ENCODE measurements at regions not wholly inside any gene's neighbourhood (a gene's known extent, or its start where the extent isn't known, plus 50 kb on each side); places are given as distances from the start of the nearest gene placed in this dataset.

- DNase-seq (ENCODE audit: low spot score), result no peak
These were observed 418.9 kb downstream of the COG6 start for GRCh38 chr13:40074338-40074737.

GRCh38 chr13:40075281-40075680 lies 419.8 kb downstream of the COG6 start:
- no peak for DNase-seq (ENCODE audit: low spot score)

GRCh38 chr13:40076765-40077362 lies 421.4 kb downstream of the COG6 start:
- no peak for DNase-seq (ENCODE audit: low spot score)

- DNase-seq (ENCODE audit: low spot score), result no peak
These were observed 422.1 kb downstream of the COG6 start for GRCh38 chr13:40077396-40078027.

GRCh38 chr13:40079721-40080120 lies 424.3 kb downstream of the COG6 start:
- no peak for DNase-seq (ENCODE audit: low spot score)

- DNase-seq (ENCODE audit: low spot score), result no peak
These were observed 425.2 kb downstream of the COG6 start for GRCh38 chr13:40080676-40081075.

- no peak for DNase-seq (ENCODE audit: low spot score)
These were observed 427.2 kb downstream of the COG6 start for GRCh38 chr13:40082639-40083038.

- DNase-seq (ENCODE audit: low spot score), result no peak
These were observed 428.4 kb downstream of the COG6 start for GRCh38 chr13:40083841-40084240.

- DNase-seq (ENCODE audit: low spot score), result no peak
These were observed 429.5 kb downstream of the COG6 start for GRCh38 chr13:40084934-40085333.

- DNase-seq (ENCODE audit: low spot score), result no peak
These were observed 431.9 kb downstream of the COG6 start for GRCh38 chr13:40087091-40088002.

GRCh38 chr13:40094056-40094455 lies 438.6 kb downstream of the COG6 start:
- DNase-seq (ENCODE audit: low spot score), result no peak

- DNase-seq (ENCODE audit: low spot score), result no peak
These were observed 440.4 kb downstream of the COG6 start for GRCh38 chr13:40095695-40096356.

- DNase-seq (ENCODE audit: low spot score), result no peak
These were observed 441.0 kb downstream of the COG6 start for GRCh38 chr13:40096357-40096901.

- DNase-seq (ENCODE audit: low spot score), result no peak
These were observed 442.8 kb downstream of the COG6 start for GRCh38 chr13:40098246-40098645.

- DNase-seq (ENCODE audit: low spot score), result no peak
These were observed 446.4 kb downstream of the COG6 start for GRCh38 chr13:40101708-40102359.

GRCh38 chr13:40102360-40102727 lies 446.9 kb downstream of the COG6 start:
- DNase-seq (ENCODE audit: low spot score), result no peak

- DNase-seq (ENCODE audit: low spot score), result no peak
These were observed 447.4 kb downstream of the COG6 start for GRCh38 chr13:40102854-40103253.

- DNase-seq (ENCODE audit: low spot score), result no peak
These were observed 448.4 kb downstream of the COG6 start for GRCh38 chr13:40103864-40104263.

- DNase-seq (ENCODE audit: low spot score), result no peak
These were observed 449.8 kb downstream of the COG6 start for GRCh38 chr13:40105231-40105630.

- DNase-seq (ENCODE audit: low spot score), result no peak
These were observed 453.9 kb downstream of the COG6 start for GRCh38 chr13:40109351-40109844.

GRCh38 chr13:40113643-40114304 lies 458.3 kb downstream of the COG6 start:
- DNase-seq (ENCODE audit: low spot score), result no peak
